ENCODE measurements at regions not wholly inside any gene's neighbourhood (a gene's known extent, or its start where the extent isn't known, plus 50 kb on each side); places are given as distances from the start of the nearest gene placed in this dataset.
A peak's percentile ranks its signal among the peaks of the same experiment; 100 is the strongest.

- H3K4me1 ChIP-seq (ENCODE audit: low read depth), result peaks cover 11% of the 10 kb centered on the region
- H3K4me3 ChIP-seq, result no peak overlapping the region
- DNase-seq (no peak), ATAC-seq (no peak)
- TF ChIP-seq CTCF (IDR thresholded peaks at IDR 0.05), result no peak
- H3K36me3 ChIP-seq (ENCODE audit: low read depth), result no peaks in the 10 kb centered on the region
- intact Hi-C loops (cut with DNase I, micrococcal nuclease), result no loop called here
- no peaks in the 10 kb centered on the region for H3K9me3 ChIP-seq
Measured at GRCh38 chr13:40115426-40115825, 460.0 kb downstream of the COG6 start.

GRCh38 chr13:40116008-40116407 is 460.5 kb downstream of the COG6 start:
- Histone ChIP-seq H3K36me3 (ENCODE audit: low read depth) (no peaks in the 10 kb centered on the region), H3K4me1 (ENCODE audit: low read depth) (peaks cover 11% of the 10 kb centered on the region), H3K4me3 (no peak overlapping the region), H3K9me3 (no peaks in the 10 kb centered on the region)
- DNase-seq, result peak in 2 of 3 donors; percentile 48 to 79
- no peak for TF ChIP-seq CTCF (IDR thresholded peaks at IDR 0.05)
- intact Hi-C loops (cut with DNase I, micrococcal nuclease), result no loop called here
- peak; percentile 99 for ATAC-seq

GRCh38 chr13:40118337-40118736 is 462.9 kb downstream of the COG6 start:
- ATAC-seq, result no peak
- no peaks in the 10 kb centered on the region for H3K36me3 ChIP-seq (ENCODE audit: low read depth)
- peaks cover 11% of the 10 kb centered on the region for H3K4me1 ChIP-seq (ENCODE audit: low read depth)
- H3K9me3 ChIP-seq, result no peaks in the 10 kb centered on the region
- no peak for DNase-seq
- TF ChIP-seq CTCF (IDR thresholded peaks at IDR 0.05), result no peak
- H3K4me3 ChIP-seq, result no peak overlapping the region
- intact Hi-C loops (cut with DNase I, micrococcal nuclease), result no loop called here

GRCh38 chr13:40119852-40120251 is 464.4 kb downstream of the COG6 start:
- Histone ChIP-seq H3K9me3 (no peaks in the 10 kb centered on the region), H3K4me3 (no peak overlapping the region), H3K4me1 (ENCODE audit: low read depth) (peaks cover 11% of the 10 kb centered on the region), H3K36me3 (ENCODE audit: low read depth) (no peaks in the 10 kb centered on the region)
- intact Hi-C loops (cut with DNase I, micrococcal nuclease), result no loop called here
- ATAC-seq, result no peak
- TF ChIP-seq CTCF (IDR thresholded peaks at IDR 0.05), result no peak
- DNase-seq, result no peak

- H3K36me3 ChIP-seq (ENCODE audit: low read depth), result no peaks in the 10 kb centered on the region
- no peak for TF ChIP-seq CTCF (IDR thresholded peaks at IDR 0.05)
- H3K9me3 ChIP-seq, result no peaks in the 10 kb centered on the region
- intact Hi-C loops (cut with DNase I, micrococcal nuclease), result no loop called here
- no peak overlapping the region for H3K4me3 ChIP-seq
- peaks cover 11% of the 10 kb centered on the region for H3K4me1 ChIP-seq (ENCODE audit: low read depth)
- DNase-seq (no peak), ATAC-seq (no peak)
Measured at GRCh38 chr13:40120288-40120687, 464.8 kb downstream of the COG6 start.

GRCh38 chr13:40120781-40121180 is 465.3 kb downstream of the COG6 start:
- no peak for ATAC-seq
- H3K4me3 ChIP-seq, result no peak overlapping the region
- intact Hi-C loops (cut with DNase I, micrococcal nuclease), result no loop called here
- DNase-seq, result no peak
- TF ChIP-seq CTCF (IDR thresholded peaks at IDR 0.05), result no peak
- no peaks in the 10 kb centered on the region for H3K36me3 ChIP-seq (ENCODE audit: low read depth)
- no peaks in the 10 kb centered on the region for H3K9me3 ChIP-seq
- H3K4me1 ChIP-seq (ENCODE audit: low read depth), result peaks cover 8% of the 10 kb centered on the region

All from mucosa of descending colon (tissue), 3 donors.